Adipose tissue (tissue), 3 donors: ENCODE measurements at regions not wholly inside any gene's neighbourhood (a gene's known extent, or its start where the extent isn't known, plus 50 kb on each side); places are given as distances from the start of the nearest gene placed in this dataset.

Experiments used
- H3K27ac ChIP-seq: one replicate; pipeline ENCODE4 v1.5.1; 2013; ENCODE audit warnings: low read depth, low read length
- WGBS, 3 donors: extraction: QIAGEN DNeasy Blood & Tissue Kit; methylation state at CpG; one replicate each; pipeline ENCODE4 v1.1.7; 2013; 5-methylcytosine and 5-hydroxymethylcytosine counted together
- donor health status: healthy with polysubstance abuse.
- donor health status: Bipolar disorder and iron deficiency.
- donor health status: healthy.

GRCh38 chr3:177525987-177526712 lies 328.9 kb upstream of the TBL1XR1 start:
- H3K27ac ChIP-seq = no peak overlapping the region
- WGBS, 3 donors = 74 to 82% (median 80%) methylated on average over 9 of the region's 9 CpGs

GRCh38 chr3:177527182-177527581 lies 329.9 kb upstream of the TBL1XR1 start:
- H3K27ac ChIP-seq = no peak overlapping the region

GRCh38 chr3:177528306-177529070 lies 331.2 kb upstream of the TBL1XR1 start:
- WGBS, 3 donors = 83 to 88% (median 88%) methylated on average over 2 of the region's 2 CpGs
- no peak overlapping the region for H3K27ac ChIP-seq

More at GRCh38 chr3:177527182-177527581, 329.9 kb upstream of the TBL1XR1 start:
- 95 to 96% (median 95%) methylated on average over 7 of the region's 7 CpGs for WGBS, 3 donors

GRCh38 chr3:177529071-177529550 lies 331.8 kb upstream of the TBL1XR1 start:
- H3K27ac ChIP-seq = no peak overlapping the region
- WGBS, 3 donors = 87 to 95% (median 88%) methylated on average over 1 of the region's 1 CpG

- H3K27ac ChIP-seq = no peak overlapping the region
- 70 to 94% (median 78%) methylated on average over 5 of the region's 5 CpGs for WGBS, 3 donors
Observed at GRCh38 chr3:177529716-177530335, 332.5 kb upstream of the TBL1XR1 start.

GRCh38 chr3:177530908-177531307 lies 333.6 kb upstream of the TBL1XR1 start:
- H3K27ac ChIP-seq = no peak overlapping the region
- WGBS, 3 donors = 54 to 83% (median 57%) methylated on average over 5 of the region's 5 CpGs

- H3K27ac ChIP-seq = no peak overlapping the region
- WGBS, 3 donors = 89 to 95% (median 89%) methylated on average over 2 of the region's 2 CpGs
Observed at GRCh38 chr3:177536873-177537272, 339.6 kb upstream of the TBL1XR1 start.

- H3K27ac ChIP-seq = no peak overlapping the region
- WGBS, 3 donors = 76 to 88% (median 81%) methylated on average over 1 of the region's 1 CpG
Observed at GRCh38 chr3:177537612-177538011, 340.3 kb upstream of the TBL1XR1 start.

- H3K27ac ChIP-seq = no peak overlapping the region
- 29 to 59% (median 38%) methylated on average over 4 of the region's 4 CpGs for WGBS, 3 donors
Observed at GRCh38 chr3:177538048-177538749, 340.9 kb upstream of the TBL1XR1 start.

- no peak overlapping the region for H3K27ac ChIP-seq
Observed at GRCh38 chr3:177538750-177539730, 341.8 kb upstream of the TBL1XR1 start.

GRCh38 chr3:177541541-177541940 lies 344.3 kb upstream of the TBL1XR1 start:
- no peak overlapping the region for H3K27ac ChIP-seq
- 84 to 91% (median 91%) methylated on average over 4 of the region's 4 CpGs for WGBS, 3 donors

More at GRCh38 chr3:177538750-177539730, 341.8 kb upstream of the TBL1XR1 start:
- 43 to 56% (median 45%) methylated on average over 9 of the region's 9 CpGs for WGBS, 3 donors

GRCh38 chr3:177545964-177546363 lies 348.7 kb upstream of the TBL1XR1 start:
- H3K27ac ChIP-seq = no peak overlapping the region
- 84 to 95% (median 94%) methylated on average over 3 of the region's 3 CpGs for whole genome bisulfite sequencing, 3 donors

- 73 to 83% (median 74%) methylated on average over 13 of the region's 13 CpGs for WGBS, 3 donors
- H3K27ac ChIP-seq = no peak overlapping the region
Observed at GRCh38 chr3:177547711-177548350, 350.5 kb upstream of the TBL1XR1 start.

- 94 to 100% (median 97%) methylated on average over 1 of the region's 1 CpG for WGBS, 3 donors
- H3K27ac ChIP-seq = no peak overlapping the region
Observed at GRCh38 chr3:177550667-177551066, 353.4 kb upstream of the TBL1XR1 start.

- WGBS, 3 donors = 67 to 79% (median 75%) methylated on average over 4 of the region's 4 CpGs
Observed at GRCh38 chr3:177551431-177551836, 354.2 kb upstream of the TBL1XR1 start.

GRCh38 chr3:177552051-177552450 lies 354.8 kb upstream of the TBL1XR1 start:
- no peak overlapping the region for H3K27ac ChIP-seq

More at GRCh38 chr3:177551431-177551836, 354.2 kb upstream of the TBL1XR1 start:
- no peak overlapping the region for H3K27ac ChIP-seq

GRCh38 chr3:177553012-177553411 lies 355.7 kb upstream of the TBL1XR1 start:
- no peak overlapping the region for H3K27ac ChIP-seq
- 69 to 89% (median 79%) methylated on average over 2 of the region's 2 CpGs for WGBS, 3 donors

More at GRCh38 chr3:177552051-177552450, 354.8 kb upstream of the TBL1XR1 start:
- WGBS, 3 donors = 88 to 100% (median 94%) methylated on average over 1 of the region's 1 CpG
